HG03571 (cell line): ENCODE measurements at regions not wholly inside any gene's neighbourhood (a gene's known extent, or its start where the extent isn't known, plus 50 kb on each side); places are given as distances from the start of the nearest gene placed in this dataset.

ENCODE experiments used
- ATAC-seq: cut with Tn5 transposase; IDR thresholded peaks from one replicate; pipeline ENCODE4 v1.9.1; 2021; ENCODE audit not compliant: unreplicated experiment

DNA sequence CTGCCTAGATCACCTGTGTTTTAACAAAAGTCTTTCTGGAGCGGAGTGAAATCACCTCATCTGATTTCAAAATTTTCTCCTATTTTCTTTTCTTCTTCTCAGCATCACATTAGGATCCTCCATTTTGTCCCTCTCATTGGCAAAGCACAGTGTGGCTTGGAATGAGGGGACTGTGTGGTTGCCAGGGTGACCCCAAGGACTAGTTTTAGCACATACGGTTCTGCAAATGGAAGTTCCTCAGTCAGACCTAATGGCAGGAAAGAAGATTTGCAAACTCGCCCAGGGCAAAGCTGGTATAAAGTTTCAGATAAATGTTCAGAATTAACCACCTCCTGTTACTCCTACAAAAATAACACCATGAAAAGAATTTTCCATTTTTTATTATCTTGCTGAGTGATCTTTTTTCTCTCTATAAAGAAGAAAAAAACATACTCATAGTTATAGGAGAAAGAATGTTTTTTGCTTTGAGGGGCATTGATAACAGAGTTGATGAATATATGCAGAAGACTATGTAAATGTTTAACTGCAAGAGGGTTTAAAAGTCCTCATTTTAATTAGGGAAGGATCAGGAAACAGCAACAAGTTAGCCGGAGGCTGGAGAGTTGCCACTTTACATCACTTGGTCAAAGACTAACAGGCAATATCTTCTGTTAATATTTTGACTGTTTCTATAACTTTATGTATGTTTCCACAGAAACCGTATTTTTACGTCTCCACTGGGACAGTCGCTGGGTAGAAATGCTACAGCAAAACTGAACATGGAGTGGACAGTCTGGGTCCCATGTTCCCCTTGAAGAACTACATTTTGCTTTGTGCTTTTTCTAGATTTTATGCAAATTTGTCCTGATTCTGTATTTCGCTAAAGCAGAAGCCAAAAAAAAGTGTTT is 257.8 kb downstream of the NR2F1-AS1 start:
- ATAC-seq: no peak

DNA sequence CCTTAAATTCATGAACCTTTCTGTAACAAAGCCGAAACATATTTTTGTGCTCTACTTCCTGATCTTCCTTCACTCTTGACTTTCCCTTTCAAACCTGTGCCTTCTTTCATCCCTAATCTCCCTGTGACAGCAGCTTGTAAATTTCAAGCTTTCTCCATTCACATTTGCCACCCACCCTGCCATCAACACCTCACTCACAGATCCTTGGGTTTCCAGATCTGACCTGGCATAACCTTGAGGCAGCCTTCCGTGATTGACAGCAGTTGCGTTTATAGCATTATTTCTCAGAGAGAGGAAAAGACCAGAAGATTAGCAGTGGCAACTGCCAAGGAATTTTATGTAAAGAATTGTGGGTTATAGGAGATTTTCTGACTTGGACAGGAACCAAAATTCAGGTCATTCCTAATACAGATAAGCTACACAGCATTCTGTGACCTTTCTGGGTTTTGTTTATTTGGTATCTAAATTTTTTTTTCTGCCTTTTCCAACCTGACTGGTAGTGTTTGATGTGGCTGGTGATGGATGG is 260.0 kb downstream of the NR2F1-AS1 start:
- ATAC-seq: no peak

DNA sequence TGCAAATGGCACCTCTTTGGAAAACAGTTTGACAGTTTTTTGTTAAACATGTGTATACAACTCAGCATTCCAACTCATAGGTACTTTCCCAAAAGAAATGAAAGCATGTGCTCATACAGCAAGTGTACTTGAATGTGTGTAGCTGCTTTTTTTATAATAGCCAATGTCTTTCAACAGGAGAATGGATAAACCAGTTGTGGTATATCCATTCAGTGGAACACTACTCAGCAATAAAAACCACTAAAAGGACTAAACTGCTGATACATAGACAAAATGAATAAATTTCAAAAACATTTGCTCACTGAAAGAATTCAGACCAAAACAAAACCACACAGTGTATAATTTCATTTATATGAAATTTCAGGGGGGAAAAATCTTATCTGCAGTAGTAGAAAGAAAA is 267.3 kb downstream of the NR2F1-AS1 start:
- ATAC-seq: no peak

DNA sequence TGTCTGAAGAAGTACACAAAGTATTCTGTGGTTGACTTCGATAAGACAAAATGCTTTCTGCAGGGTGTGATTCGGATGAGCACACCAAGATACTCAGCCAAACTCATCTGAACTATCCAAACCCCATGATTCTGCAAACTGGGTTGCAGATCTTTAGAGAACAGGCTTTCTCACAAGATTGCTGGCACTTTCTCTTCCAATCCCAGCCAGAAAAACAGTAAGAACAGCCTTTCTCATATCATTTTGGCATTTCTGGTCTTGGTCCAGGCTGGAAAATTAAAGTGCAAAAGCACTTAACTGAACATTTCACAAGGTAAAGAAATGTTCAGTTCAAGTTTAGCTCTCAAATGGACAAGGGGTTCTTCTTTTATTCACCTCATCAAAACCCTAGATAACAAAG is 269.1 kb downstream of the NR2F1-AS1 start:
- no peak for ATAC-seq

DNA sequence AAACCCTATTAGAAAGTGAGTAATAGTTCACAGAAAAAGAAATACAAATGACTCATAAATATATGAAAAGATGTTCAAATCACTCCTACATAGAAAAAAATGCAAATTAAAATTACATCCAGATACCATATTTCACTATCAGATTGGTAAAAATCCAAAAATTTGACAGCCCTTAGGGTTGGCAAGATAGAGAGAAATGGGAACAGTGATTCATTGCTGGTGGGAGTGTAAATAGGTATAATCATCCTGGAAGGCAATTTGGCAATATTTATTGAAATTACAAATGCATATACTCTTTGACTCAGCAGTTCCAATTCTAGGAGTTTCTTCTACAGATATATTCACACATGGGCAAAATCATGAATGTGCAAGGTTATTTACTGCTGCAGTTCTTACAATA is 273.5 kb downstream of the NR2F1-AS1 start:
- ATAC-seq: no peak

DNA sequence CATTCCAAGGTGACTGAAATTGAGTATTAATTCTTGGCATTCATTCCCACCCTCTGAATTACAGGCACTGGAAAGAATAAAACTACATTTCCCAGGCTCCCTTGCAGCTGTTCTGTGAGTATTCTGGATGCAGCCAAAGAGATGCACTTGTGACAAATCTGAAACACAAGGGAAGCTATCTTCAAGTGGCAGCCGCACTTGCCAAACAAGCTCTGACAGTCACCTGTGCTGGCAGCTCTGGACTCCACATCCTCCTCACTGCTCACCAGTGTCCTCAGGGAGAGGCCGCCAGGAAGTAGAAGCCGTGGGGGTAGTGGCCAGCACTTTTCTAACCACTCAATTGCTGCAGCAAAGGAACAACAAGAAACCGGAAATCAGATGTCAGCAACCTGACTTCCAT is 275.0 kb downstream of the NR2F1-AS1 start:
- ATAC-seq: no peak

DNA sequence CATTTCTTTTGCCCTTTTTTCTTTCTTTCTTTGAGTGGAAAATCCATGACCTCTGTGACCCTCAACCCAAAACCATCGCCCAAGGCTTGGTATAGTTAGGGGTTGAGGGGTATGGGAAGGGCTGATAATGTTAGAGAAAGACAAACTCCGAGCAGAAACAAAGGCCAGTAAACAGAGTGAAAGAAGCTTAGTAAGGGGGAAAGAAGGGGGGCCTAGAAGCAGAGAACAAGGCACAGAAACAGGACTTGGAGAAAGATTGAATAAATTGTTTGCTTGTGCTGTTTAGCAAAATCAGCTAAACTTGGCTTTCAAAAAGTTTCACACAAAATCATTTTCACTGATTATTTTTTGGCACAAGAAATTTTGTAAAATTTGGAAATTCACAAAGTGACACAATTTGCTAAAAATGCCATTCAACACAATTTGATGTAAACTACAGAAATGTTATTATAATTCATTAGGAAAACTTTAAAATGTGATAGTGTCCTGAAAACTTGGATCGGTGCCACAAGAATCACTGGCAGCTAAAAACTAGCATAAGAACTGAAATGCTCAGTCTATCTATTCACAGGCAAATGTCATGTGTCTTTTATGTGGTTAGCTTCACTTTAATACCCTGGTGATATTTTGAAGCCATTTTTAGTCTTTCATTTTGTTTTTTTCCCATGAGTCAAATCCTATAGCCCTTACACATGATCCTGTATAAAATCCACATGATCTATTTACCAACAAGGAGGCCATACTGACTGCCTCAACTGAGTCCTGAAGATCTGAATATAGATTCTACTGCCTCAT is 276.4 kb downstream of the NR2F1-AS1 start:
- ATAC-seq: no peak

DNA sequence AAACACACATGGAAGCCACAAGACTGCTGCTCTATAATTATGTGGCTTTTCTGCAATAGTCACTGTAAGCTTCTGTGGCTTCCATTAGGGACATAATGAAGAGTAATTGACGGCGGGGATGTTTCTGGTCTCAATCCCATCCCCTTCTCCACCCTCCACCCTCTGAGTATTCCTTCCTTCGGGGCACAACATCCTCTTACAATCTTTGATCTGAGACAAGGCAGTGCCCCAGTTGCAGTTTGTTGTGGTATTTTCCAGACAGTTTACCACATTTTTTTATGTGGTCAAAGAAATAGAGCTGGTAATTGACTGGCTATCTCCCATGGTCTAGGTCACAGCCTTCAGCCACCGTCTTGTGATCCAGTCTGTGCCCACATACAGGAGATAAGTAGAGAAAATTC is 277.7 kb downstream of the NR2F1-AS1 start:
- no peak for ATAC-seq

DNA sequence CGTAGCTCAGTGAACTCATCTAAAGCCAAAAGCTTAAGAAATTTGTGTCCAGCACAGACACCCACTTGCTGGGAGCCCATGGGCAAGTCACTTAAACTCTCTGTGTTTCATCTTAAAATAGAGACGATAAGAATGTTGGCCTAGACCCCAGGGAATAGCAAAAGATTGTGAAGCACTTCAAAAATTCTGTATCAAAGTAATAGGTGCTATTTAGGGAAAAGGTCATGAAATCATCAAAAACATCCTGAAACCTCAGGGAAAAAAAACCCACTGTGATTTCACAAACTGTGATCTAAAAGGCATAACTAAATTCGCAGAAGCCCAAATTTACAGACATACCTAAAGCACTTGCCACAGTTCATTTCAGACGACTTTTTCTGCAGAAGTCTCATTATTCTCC is 278.3 kb downstream of the NR2F1-AS1 start:
- ATAC-seq: no peak

DNA sequence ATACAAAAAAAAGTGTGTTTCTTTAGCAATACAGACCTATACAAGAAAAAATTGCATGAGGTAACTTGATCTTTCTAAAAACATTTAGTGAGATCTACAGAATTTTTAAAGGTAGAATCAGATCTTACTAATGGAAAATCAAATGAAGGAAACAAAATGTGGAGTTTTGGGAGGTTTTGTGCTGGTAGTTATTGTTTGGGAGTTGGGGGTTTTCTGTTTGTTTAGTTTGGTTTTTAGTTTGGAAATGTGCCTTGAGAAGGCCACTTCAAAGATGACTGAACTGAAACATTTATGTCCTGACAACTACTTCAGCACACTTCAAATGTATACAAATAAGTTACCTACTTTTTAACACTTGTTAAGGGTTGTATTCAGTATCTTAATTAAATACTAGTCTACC is 280.1 kb downstream of the NR2F1-AS1 start:
- no peak for ATAC-seq

DNA sequence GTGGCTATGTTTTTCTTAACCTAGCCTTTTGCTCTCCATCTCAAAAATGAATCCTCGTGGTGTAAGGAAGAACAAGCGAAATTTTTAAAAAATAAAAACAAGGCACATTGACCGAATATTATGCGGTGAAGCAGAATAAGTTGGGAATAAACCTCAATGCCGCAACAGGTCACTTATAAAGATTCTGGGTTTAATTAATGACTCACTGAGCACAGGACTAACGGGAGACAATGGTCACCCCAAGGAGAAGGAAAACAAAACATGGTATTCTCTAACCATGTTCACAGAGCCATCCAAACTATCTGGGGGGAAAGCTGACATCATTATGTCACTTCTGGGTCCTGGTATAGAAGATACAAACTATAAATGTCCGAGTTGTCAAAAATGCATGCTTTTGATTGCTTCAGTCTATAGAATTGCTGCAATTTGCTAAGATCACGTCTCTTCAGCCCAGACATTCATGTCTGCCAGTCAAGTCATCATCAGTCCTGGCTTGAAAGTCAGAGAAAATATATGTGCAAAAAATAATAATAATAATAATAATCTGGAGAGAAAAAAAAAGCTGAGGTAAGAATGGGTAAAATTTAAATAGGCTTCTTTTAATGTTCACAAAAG is 280.6 kb downstream of the NR2F1-AS1 start:
- no peak for ATAC-seq

DNA sequence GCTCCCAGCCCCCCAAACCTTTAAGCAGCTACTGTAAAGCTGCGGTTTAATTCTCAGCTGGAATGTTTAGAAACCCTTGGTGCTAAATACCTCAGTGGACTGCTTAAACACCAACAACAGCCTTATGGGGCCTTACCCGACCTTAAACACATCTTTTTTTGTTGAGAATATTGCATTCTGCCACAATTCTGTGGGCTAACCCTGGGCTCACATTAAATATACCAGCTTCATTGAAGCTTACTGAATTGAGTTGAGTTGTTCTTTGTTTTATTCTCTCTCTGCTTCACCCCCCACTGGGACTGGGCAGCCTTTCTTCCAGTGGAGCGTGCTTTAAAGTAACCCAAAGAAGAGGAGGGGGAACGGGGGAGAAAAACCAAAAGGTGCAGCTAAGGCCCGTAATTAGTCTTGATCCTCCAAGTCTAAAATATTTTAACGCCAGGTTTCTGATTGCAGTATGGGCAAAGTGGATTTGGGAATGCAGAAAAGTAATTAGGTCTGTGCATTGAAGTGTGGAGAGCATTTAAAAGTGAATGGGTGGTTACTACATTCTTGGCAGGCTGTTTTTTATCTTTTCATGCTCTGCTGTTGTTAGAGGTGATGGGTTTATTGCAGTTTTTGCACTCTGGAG is 281.2 kb downstream of the NR2F1-AS1 start:
- no peak for ATAC-seq

DNA sequence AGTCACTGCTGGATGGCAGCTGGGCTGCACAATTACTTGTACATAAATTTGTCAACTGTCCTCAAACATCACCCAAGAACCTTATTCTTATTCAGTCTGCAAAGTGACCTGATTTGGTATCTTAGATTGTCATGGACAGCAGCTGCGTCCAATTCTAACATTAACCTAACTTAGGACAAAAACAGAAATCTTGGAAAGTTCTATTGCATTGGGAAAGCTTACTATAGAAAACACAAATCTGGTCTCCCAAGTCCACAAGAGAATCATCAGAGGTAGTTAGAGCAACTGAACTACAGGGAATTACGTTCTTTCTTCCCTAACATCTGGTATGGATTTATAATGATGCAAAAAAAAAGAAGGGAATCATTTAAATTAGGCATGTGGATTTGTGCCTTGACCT is 283.9 kb downstream of the NR2F1-AS1 start:
- ATAC-seq: no peak

DNA sequence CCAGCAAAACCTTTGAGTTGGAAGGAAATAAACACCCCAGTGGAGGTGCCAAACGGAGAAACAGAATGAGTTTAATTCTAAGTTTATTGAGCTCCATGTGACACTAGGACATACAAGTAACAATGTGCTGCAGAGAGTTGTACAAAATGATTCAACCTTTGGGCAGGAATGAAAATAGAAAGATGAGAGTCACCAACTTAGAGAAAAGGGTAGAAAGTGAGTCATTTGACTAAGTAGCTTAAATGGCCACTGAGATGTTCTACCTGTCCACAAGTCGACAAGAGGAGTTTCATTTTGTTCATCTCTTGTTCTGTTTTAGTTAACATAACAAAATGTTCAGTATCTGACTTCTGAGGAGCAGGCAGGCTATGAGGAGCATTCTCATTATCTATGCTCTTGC is 284.7 kb downstream of the NR2F1-AS1 start:
- ATAC-seq: no peak

DNA sequence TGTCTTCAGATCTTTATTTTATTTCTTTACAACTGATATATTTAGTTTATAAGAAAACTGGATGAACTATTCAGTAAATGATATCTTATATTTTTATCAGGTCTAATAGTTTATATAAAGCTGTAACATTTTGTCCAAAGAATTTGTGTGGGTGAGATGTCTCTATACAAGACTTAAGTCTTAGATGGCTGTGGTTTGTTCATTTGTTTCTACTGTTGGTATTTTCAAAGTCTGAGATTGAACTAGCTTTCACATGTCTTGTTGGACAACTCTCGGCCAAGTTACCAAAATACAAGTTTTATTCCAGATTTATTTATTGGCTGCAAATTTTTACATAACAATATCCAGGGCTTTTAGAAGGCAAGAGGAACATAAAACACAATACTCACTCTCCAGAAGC is 286.0 kb downstream of the NR2F1-AS1 start:
- ATAC-seq: no peak

DNA sequence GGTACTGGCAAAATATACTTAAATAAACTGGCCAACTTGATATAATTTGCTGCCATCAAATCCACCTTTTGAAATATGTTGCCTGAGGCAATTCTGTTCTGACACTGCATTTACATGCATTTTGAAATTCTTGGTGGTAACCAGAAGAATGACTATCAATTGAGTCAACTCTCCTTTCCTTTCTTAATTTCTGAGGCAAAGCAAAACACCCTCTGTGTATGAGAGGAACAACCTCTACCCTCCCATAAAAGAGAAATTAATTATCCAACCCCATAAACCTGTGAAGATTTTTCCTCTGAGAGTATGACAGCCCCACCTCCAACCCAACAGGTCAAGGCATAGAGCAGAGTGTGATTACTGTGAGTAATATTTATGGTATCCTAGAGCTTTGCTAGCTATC is 286.8 kb downstream of the NR2F1-AS1 start:
- ATAC-seq: no peak

DNA sequence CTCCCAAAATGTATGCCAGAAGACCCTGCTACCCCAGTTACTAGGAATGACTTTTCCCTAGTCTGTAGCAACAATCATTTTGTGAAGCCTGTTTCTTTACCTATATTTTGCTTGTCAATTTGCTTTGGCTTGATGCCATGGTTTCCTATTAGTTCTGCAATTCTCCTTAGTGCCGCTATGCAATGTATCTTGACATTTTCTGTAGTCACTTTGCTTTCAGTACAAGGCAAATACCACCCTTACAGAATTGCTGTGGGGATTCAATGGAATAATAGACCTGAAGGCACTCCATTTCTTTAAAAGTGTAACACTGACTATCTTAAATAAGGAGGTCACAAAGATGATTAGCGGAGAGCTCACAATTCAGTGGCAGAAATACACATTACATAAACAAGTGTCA is 291.1 kb downstream of the NR2F1-AS1 start:
- ATAC-seq: no peak

DNA sequence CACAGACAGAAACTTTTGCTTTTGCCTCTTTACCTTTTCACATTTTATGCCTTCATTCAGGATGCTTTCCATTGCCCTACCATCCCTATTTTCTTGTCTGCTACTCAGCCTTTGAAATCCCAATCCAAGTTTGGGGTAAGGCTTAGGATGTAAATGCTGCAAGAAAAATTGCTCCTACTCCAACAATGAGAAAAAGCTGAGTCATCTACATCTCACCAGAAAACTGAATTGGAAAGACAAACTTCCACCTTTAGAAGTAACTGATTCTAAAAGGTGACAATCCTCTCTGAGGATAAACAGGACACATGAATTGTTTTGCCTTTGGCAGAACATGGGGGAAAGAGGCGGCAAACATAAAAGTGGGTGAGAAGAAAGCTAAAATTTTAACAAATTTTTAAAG is 295.6 kb downstream of the NR2F1-AS1 start:
- no peak for ATAC-seq

DNA sequence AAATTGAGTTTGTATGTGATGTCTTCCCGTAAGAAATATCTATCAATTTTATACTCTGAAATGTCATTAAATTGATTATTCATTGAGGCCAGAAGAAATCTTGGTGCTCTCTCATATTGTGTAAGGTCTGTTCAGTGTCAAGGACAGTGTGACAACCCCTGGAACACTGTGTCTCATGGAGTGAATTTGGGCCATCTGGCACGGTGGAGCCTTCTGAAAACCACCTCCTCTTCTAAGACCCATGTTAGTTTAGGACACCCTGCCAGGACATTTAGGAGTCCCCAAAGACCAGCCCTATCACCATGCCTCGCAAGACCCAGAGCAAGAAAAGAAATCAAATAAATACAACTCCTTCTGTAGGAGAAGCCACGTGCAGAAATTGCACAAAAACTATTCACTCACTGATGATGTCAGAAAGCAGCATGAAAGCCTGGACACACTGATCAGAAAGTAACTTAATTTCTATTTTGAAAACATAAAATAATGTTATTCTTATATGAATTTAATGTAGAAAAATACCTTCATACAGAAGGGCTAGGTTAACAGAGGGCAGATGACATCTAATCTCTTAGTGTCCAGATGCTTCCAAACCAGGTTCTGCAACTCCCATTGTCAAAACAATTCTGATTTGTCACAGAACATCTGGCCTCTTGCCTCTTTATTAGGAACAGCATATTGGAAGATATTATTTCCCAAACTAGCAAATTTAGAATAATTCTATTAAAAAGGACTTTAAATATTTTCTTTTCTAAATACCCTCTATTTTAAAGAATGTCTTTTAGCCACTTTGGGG is 298.8 kb downstream of the NR2F1-AS1 start:
- ATAC-seq: no peak

DNA sequence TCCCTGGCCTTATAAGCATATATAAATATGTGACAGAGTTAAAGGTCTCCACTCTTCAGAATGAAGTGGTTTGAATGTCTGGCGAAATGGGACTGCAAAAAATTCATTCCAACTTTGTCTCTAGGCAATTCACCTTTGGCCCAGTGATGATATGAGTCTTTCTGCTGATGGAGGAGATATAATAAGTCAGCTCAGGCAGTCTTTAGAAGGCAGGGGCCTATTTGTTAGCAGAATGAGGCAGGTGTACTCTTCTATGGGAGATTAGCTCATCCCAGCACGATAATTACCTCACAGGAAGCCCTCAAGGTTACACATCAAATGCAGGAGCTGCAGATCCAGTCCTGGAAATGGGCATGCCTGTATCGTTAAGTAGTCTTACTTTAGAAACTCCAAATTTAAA is 300.5 kb downstream of the NR2F1-AS1 start:
- ATAC-seq: no peak
